Left cardiac atrium (tissue), 4 donors: ENCODE measurements at regions not wholly inside any gene's neighbourhood (a gene's known extent, or its start where the extent isn't known, plus 50 kb on each side); places are given as distances from the start of the nearest gene placed in this dataset.
"Not testable (repeated sequence)": the region's sequence is repeated elsewhere in the genome, so short reads cannot be mapped to it uniquely, and the experiment has no call there.

ENCODE experiments used
- ATAC-seq, 2 donors: fragments of 200-7000 bp; cut with Tn5 transposase; one replicate each; pipeline ENCODE4 v1.9.1; 2020; ENCODE audit warnings: mild to moderate bottlenecking in 2 of 2, moderate library complexity in 2 of 2
- DNase-seq: peaks from one replicate; pipeline ENCODE4 v3.0.0-alpha.2; 2020
- intact Hi-C, 2 donors: fragments of 100-400 bp; cut with DNase I; formaldehyde crosslinking; loops; one replicate each; pipeline versions ENCODE4 v1.14.1 to v1.15.1; 2022 to 2023
- donor health status: DM: no; HTN: yes; CAD: no.
- donor health status: DM: no; HTN: yes; CAD: no; lungs with severe emphysema.
- donor health status: DM: yes; HTN: yes; CAD: no.
- donor health status: Dilated cardiomyopathy.

- intact Hi-C loops = no loop called here
- no peak for ATAC-seq
- DNase-seq = no peak
These were observed 89.7 kb upstream of the EEF1E1 start for GRCh38 chr6:8192067-8192466.

- DNase-seq (no peak), ATAC-seq (no peak)
- intact Hi-C loops = no loop called here
These were observed 89.3 kb upstream of the EEF1E1 start for GRCh38 chr6:8191629-8192028.

GRCh38 chr6:8187209-8187608 lies 84.9 kb upstream of the EEF1E1 start:
- intact Hi-C loops = no loop called here
- ATAC-seq = no peak
- DNase-seq = no peak

GRCh38 chr6:8182902-8183665 lies 80.7 kb upstream of the EEF1E1 start:
- intact Hi-C loops = no loop called here
- peak in 1 of 2 donors; percentile 19 for ATAC-seq
- DNase-seq = no peak

- no peak for DNase-seq
- peak in 1 of 2 donors; percentile 36 for ATAC-seq
- intact Hi-C loops = no loop called here
These were observed 79.8 kb upstream of the EEF1E1 start for GRCh38 chr6:8181951-8182845.

- intact Hi-C loops = no loop called here
- no peak for DNase-seq
- ATAC-seq = no peak
These were observed 79.0 kb upstream of the EEF1E1 start for GRCh38 chr6:8181160-8181881.

GRCh38 chr6:8180327-8181159 lies 78.2 kb upstream of the EEF1E1 start:
- DNase-seq = no peak
- ATAC-seq = peak in 1 of 2 donors; percentile 62
- intact Hi-C loops = no loop called here

GRCh38 chr6:8177721-8178120 lies 75.4 kb upstream of the EEF1E1 start:
- intact Hi-C loops = no loop called here
- DNase-seq (no peak), ATAC-seq (no peak)

- intact Hi-C loops = no loop called here
- no peak for ATAC-seq
- no peak for DNase-seq
These were observed 72.9 kb upstream of the EEF1E1 start for GRCh38 chr6:8175046-8175777.

GRCh38 chr6:8174571-8174970 lies 72.2 kb upstream of the EEF1E1 start:
- DNase-seq (no peak), ATAC-seq (no peak)
- intact Hi-C loops = no loop called here

- no peak for DNase-seq
- no peak for ATAC-seq
- intact Hi-C loops = no loop called here
These were observed 70.2 kb upstream of the EEF1E1 start for GRCh38 chr6:8172530-8172929.

- ATAC-seq (no peak), DNase-seq (no peak)
- intact Hi-C loops = no loop called here
These were observed 68.4 kb upstream of the EEF1E1 start for GRCh38 chr6:8170754-8171153.

GRCh38 chr6:8170245-8170644 lies 67.9 kb upstream of the EEF1E1 start:
- DNase-seq (no peak), ATAC-seq (no peak)
- intact Hi-C loops = no loop called here

- intact Hi-C loops = no loop called here
- DNase-seq = no peak
- ATAC-seq = no peak
These were observed 63.8 kb upstream of the EEF1E1 start for GRCh38 chr6:8166156-8166555.

GRCh38 chr6:8165008-8165407 lies 62.7 kb upstream of the EEF1E1 start:
- intact Hi-C loops, DNase-seq, ATAC-seq: not testable (repeated sequence)

GRCh38 chr6:8164281-8164680 lies 61.9 kb upstream of the EEF1E1 start:
- DNase-seq, intact Hi-C loops, ATAC-seq: not testable (repeated sequence)

GRCh38 chr6:8159966-8160365 lies 57.6 kb upstream of the EEF1E1 start:
- DNase-seq (no peak), ATAC-seq (no peak)
- intact Hi-C loops = no loop called here

- ATAC-seq = no peak
- DNase-seq = no peak
- intact Hi-C loops = no loop called here
These were observed 55.5 kb upstream of the EEF1E1 start for GRCh38 chr6:8157839-8158238.
